ENCODE measurements at regions not wholly inside any gene's neighbourhood (a gene's known extent, or its start where the extent isn't known, plus 50 kb on each side); places are given as distances from the start of the nearest gene placed in this dataset.

DNA sequence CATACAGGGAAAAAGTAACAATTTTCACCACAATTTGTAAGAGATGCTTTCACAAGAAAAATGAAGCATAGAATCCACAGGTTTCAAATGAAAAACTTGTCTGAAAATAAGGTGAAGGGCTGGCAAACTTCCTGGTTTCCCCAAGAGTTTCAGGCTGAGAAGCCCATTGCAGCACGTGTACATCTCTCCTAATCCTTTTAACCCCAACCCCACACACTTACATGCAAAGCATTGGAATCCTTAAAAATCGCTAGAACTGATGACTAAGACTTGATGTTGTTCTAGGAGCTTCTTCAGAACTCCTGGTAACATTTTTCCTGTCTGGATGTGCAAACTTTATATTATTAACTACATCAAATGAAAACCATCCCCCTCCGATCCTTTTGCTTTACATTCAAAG, 317.8 kb upstream of the RGMB start:
- DNase-seq (ENCODE audit: low spot score): no peak

DNA sequence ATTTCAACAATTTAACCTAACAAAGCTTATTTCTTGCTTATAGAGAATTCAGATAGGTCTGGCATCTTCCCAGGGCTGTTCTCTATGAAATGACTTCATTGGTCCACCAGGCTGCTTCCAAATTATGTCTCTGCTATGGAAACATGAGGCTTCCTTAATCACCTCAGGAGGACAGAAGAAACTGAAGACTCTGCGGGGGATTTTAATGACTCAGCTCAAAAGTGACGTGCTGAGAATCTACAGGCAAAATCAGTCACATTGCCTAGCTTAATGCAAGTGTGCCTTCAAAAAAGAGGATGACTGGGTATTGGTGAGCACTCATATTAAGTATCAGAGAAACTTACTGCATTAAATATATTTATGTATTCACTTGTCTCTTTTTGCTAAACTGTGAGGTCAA, 315.5 kb upstream of the RGMB start:
- no peak for DNase-seq (ENCODE audit: low spot score)

DNA sequence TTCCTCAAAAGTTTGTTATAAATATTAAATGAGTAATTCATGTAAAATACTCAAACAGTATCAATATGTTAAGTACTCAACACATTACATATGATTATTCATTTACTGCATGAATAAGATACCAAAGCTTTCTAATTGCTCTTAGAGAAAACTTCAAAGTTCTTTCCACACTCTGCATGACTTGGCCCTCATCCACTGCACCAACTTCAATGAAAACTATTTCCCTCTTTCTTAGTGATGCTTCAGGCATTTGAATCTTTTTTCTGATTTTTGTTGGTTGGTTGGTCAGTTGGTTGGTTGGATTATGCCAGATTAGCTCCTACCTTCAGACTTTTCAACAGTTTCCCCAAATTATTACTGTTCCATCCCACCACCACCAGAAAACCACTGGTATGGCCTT, 314.7 kb upstream of the RGMB start:
- no peak for DNase-seq (ENCODE audit: low spot score)

DNA sequence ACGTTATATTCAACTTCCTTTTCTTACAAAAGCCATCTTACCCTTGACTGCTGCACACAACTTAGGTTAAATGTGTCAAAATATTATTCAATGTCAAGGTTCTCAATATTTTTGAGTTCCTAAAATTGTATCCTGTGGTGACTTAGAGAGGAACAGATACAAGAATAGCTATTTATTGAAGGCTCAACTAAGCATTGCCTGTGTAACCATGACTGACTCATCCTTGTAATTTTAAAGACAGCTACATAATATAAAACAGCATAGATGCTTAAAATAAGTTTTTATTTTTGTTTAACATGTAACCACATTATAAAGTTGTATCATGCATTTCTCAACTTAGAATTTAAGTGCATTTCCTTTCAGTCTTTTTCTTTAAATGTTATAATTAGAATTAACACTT, 312.9 kb upstream of the RGMB start:
- no peak for DNase-seq (ENCODE audit: low spot score)

DNA sequence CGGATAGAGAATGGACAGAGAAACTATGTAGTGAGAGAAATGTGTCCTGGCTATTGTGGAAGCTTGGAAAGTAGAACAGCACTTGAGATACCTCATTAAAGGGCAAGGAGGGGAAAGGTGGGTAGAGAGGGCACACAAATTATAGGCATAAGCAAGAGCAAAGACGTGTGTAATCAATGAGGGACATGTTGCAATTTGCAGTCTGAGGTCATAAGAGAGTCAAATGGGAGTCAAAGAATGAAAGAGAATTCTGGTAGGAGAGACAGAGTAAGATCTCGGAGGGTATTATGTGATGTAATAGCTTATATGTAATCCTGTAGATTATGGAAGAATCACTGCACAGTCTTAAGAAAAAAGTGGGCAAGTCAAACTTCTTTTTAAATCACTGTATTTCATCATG, 312.0 kb upstream of the RGMB start:
- DNase-seq (ENCODE audit: low spot score): no peak

DNA sequence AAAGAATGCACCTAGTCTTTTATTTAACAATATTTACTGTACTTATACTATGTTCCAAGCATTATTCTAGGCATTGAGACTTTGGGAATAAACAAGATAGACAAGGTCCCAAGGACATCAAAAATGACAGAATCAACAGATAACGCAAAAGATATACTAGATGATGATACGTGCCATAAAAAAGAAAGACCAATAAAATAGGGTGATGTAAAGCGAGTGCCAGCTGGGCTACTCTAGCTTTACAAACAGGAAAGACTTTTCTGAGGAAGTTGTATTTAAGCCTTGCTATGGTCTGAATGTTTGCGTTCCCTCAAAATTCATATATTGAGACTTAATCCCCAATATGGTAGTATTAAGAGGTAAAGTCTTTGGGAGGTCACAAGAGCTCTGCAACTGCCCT, 310.2 kb upstream of the RGMB start:
- DNase-seq (ENCODE audit: low spot score): no peak

DNA sequence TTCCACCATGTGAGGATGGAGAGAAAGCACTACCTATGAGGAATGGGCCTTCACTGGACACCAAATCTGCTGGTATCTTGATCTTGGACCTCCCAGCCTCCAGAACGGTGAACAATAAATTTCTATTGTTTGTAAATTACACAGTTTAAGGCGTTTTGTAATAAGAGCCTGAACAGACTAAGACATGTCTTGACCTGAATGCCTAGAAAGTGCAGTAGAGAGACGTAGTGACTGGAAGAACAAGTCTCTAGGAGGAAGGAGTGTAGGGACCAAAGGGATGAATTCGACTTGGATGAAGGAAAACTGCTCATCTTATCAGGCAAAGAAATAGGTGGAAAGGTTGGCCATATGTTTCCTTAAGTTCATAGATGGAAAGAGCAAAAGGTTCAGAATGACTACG, 309.8 kb upstream of the RGMB start:
- no peak for DNase-seq (ENCODE audit: low spot score)

DNA sequence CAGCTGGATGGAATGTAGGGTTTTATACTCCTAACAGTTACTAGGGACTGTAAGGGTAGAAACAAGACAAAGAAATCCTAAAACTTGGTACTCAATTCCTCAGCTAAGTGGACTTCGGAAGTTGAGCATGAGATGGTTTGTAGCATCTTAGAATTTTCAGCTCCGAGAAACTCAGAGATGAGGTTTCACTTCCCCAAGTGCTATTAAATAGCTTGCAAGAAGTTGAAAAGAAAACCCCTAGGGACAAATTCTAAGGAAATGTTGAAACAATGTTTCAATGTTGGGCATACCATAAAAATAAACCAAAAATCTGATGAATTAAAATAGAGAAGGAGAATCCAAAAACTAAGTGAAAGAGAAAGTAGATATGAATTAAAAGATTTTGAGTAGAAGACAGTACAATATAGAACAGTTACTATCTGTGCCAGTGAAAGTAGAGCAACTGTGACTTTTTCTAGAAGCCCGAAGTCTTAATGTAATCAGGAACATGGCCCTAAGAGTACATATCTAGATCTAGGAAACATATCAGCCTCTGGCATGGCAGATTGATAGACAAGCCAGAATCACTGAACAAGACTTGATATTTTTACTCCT, 308.6 kb upstream of the RGMB start:
- no peak for DNase-seq (ENCODE audit: low spot score)

DNA sequence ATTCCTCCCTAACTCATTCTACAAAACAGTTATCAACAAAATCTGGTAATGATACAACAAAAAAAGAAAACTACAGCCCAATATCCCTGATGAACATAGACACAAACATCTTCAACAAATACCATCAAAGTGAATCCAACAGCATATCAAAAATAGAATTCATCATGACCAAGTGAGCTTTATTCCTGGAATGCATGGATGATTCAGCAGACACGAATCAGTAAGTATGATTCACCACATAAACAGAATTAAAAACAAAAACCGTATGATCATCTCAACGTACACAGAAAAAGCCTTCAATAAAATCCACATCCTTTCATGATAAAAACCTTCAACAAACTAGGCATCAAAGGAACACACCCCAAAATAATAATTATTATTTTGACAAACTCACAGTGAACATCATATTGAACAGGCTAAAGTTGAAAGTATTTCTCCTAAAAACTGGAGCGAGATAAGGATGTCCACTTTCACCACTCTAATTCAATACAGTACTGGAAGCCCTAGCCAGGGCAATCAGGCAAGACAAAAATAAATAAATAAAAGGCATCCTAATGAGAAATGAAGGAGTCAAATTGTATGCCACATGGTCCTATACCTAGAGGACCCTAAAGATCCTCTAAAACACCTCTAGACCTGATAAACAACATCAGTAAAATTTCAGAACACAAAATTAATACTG, 305.1 kb upstream of the RGMB start:
- no peak for DNase-seq (ENCODE audit: low spot score)

DNA sequence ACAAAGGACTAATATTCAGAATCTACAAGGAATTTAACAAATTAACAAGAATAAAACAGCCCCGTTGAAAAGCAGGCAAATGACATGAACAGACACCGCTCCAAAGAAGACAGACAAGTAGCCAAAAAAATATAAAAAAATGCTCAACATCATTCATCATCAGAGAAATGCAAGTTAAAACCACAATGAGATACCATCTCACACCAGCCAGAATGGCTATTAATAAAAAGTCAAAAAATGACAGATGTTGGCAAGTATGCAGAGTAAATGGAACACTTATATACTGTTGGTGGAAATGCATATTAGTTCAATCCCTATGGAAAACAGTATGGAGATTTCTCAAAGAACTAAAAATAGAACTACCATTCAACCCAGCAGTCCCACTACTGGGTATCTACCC, 302.7 kb upstream of the RGMB start:
- no peak for DNase-seq (ENCODE audit: low spot score)

DNA sequence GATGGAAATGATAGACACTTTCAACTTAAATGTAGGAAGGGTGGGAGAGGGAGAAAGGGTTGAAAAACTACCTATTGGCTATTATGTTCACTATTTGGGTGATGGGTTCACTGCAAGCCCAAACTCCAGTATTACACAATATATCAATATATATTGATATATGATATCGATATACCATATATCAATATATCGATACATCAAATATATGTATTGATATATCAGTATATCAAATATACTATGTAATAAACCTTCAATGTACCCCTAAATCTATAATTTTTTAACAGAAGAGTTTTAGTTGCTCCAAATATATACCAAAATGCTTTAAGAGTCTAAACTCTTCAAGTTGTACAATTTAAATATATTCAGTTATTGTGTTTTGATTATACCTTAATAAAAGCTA, 302.0 kb upstream of the RGMB start:
- no peak for DNase-seq (ENCODE audit: low spot score)

DNA sequence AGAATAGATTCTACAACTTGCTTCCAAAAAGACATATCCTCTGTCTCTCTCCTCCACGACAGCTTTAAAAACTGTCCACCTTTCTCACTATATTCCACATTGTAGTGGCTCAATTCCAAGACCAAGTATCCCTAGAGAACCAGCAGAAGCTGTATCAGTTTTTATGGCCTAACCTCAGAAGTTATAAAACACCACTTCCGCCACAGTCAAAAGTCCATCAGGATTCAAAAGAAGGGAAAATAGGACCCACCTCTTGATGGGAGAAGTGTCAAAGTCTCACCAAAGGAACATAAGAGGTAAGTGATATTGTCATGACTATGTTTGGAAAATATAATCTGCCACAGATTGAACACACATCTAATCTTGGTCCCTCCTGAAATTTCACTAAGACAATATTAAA, 299.2 kb upstream of the RGMB start:
- no peak for DNase-seq (ENCODE audit: low spot score)

DNA sequence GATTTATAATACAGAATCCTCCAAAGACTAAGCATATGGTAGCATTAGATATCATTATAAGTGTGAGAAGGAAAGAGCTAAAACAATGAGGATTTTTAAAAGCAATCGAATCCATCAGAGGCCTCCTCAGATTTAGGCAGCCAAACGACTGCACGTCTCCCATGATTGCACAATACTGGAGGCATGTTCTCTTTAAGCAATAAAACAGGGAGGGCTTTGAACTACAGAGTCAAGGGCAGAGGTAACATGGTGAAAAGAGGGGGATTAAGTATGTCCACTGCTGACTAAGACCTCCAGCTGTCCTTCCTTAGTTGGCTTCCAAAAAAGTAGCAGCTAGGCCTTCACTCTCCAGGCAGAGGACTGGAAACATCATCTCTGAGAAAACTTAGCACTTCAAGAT, 298.7 kb upstream of the RGMB start:
- DNase-seq (ENCODE audit: low spot score): no peak

DNA sequence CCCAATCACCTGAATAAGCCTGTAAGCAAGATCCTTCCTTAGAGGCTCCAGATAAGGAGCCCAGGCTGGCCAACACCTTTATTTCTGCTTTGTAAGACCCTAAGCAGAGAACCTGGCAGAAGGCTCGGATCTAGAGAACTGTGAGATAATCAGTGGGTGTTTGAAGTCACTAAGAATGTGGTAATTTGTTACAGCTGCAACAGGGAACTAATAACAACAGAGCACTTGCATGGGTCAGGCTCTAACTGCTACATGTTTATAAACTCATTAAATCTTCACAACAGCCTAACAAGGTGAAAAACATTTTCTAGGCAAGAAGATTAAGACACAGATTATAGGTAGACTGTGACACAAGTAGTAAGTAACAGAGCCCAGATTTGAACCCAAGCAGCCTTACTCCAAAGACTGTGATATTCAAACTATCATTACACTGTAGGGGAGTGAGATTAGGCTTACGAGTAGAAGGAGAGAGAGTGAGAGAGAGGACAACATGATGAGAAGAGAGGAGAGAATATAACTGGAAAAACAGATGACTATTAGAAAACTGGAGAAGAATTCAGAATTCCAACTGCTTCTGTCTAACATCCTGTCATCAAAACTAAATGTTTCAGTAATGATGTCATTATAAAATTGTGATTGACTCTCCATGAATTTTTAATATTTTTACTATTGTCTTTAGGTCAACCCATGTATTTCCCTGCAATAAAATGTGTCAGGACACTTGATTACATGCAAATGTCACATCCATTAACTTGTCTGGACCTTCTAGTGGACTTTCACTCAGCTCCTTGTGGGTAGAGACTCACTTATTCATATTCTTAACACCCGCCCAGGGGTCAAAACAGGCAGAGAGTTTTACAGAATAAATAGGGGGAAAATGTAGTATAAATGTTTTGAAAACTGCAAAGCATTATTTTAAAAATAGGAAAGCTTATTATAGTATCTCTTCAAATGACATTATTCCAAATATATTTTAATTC, 290.9 kb upstream of the RGMB start:
- no peak for DNase-seq (ENCODE audit: low spot score)

DNA sequence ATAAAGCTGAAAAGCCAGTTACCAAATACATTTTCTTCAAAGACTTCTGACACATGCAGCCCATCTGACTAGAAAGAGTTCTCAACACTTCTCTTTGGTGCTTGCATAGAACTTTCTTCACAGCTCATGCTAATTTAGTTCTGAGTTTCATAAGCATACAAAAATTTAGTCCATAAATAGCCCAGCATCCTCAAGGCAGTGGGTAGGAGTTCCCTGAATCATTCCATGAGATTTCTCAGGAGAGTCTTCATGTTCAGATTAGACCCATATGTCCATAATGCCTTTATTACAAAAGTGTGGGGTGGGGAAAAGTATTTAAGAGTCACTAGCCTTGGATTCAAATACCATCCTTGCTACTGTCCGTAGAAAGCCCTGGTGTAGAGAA, 290.2 kb upstream of the RGMB start:
- DNase-seq (ENCODE audit: low spot score): no peak

DNA sequence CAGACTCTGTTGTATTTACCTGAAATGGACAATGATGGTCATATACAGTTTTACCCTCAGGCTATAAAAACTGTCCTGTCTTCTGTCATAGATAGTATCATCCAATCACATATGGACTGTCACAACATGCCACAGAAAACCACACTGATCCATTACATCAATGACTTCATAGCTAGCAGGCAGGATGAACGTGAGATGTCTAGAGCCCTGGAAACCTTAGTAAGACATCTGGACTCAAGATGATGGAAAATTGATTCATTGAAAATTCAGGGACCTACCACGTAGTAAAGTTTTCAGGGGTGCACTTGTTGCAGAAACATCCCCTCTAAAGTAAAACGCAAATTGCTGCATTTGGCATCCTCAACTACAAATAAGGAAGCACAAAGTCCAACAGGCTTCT, 284.4 kb upstream of the RGMB start:
- no peak for DNase-seq (ENCODE audit: low spot score)

DNA sequence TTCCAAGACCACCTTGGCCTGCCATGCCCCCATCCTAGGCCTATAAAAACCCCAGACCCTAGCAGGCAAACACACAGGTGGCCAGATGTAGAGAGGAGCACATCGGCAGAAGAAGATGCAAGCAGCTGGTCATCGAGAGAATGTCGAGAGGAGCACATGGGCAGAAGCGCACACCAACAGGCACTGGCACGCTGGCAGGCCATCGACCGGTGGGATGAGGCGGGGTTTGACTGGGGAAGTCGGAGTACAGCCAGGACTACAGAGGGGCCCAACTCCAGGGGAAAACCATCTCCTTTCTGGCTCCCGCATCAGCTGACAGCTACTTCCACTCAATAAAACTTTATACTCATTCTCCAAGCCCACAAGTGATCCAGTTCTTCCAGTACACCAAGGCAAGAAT, 283.1 kb upstream of the RGMB start:
- DNase-seq (ENCODE audit: low spot score): no peak

DNA sequence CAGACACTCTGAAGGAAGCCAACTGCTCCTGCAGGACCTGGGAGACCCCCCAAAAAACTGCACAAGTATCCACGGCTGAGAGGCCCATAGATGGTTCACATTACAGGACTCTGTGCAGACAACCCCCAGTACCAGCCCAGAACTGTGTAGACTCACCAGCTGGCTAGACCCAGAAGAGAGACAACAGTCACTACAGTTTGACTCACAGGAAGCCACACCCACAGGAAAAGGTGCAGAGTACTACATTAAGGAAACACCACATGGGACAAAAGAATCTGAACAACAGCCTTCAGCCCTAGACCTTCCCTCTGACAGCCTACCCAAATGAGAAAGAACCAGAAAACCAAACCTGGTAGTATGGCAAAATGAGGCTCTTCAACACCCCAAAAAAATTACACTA, 281.2 kb upstream of the RGMB start:
- no peak for DNase-seq (ENCODE audit: low spot score)

DNA sequence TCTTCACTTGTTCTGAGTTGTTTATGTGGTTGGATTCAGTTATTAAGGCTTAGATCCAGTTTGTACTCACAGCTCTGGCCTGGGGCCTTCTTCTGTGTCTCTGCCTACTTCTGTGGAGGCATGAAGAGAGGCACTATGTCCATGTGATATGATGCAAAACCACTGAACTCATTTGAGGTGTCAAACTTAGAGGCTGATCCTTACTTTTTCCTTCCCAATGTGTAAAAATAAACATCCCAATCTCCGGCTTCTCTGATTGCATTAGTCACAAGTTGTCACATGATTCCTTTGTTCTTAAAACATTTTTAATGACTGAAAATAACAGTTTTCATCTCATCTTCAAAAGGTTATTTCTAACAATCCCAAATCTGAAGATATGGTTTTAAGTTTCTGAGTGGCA, 276.0 kb upstream of the RGMB start:
- no peak for DNase-seq (ENCODE audit: low spot score)

DNA sequence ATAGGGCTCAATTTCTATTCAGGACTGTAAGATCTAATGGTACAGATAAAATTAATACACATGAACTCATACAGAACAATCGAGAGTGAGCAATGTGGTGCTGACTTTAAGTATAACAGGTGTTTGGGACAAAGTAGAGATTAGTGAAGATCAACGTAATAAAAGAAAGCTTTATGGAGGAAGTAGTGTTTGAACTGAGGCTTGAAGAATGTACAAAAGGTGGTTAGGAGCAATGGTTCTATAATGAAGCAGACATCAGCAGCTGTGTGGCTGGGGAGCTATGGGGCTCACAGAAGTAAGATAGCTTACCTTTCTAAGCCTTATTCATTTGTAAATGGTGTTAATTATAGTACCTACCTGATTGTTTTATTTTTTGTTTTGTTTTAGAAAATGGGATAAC, 275.4 kb upstream of the RGMB start:
- no peak for DNase-seq (ENCODE audit: low spot score)

DNA sequence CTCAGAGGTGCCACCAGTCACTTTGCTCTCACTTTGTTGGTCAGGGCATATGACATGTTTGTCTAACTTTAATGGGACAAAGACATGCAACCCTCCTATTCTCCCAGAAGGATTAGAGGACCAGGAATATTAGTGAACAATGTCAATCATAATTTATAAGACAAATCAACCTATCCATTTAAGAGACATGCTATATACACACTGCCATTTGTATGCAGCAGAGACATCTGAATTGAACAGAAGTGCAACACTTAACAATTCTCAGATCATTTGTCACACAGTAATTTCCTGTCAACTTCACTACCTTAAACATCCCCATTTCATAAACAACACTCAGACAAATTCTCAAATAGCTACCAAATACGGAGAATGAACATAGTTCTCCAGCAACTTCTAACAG, 273.6 kb upstream of the RGMB start:
- no peak for DNase-seq (ENCODE audit: low spot score)

DNA sequence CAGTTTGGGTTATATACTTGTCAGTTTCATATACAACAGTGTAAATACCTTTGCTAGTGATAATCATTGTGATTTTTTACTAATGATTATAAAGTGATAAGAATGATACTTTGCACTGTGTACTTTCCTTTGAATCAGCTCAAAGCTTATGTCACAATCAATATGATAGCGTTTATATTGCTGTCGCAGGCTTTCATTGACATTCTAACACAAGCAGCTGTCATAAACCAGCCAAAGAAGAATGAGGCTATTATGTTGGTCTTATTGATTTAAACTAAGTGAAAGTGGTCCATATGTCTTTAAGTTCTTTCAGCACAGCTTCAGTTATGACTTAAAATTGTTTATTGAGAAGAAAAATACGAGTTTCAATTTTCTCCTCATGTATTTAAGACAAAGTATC, 272.7 kb upstream of the RGMB start:
- no peak for DNase-seq (ENCODE audit: low spot score)

DNA sequence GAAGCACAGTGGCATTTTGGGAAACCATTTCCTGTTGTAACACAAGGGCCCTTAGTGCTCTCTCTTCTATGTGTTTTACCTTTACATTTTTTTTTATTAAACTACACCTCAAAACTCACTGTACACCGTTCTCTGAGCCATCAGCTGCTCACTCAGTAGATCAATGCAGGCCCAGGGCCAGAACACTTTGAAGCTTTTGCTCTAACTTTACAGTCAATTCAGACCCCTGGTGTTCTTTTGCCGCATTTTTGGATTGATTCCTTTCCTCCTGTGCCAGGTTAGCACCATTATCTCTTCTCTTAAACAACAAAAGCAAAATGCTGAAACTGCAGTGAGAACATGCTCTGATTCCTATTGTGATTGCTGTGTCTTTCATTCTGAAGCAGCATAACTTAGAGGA, 269.8 kb upstream of the RGMB start:
- DNase-seq (ENCODE audit: low spot score): no peak

All from CD4-positive, alpha-beta T cell treated with Interleukin-6 at 100 ng/mL for 8 hours (primary cell).